ENCODE measurements at regions not wholly inside any gene's neighbourhood (a gene's known extent, or its start where the extent isn't known, plus 50 kb on each side); places are given as distances from the start of the nearest gene placed in this dataset.

DNA sequence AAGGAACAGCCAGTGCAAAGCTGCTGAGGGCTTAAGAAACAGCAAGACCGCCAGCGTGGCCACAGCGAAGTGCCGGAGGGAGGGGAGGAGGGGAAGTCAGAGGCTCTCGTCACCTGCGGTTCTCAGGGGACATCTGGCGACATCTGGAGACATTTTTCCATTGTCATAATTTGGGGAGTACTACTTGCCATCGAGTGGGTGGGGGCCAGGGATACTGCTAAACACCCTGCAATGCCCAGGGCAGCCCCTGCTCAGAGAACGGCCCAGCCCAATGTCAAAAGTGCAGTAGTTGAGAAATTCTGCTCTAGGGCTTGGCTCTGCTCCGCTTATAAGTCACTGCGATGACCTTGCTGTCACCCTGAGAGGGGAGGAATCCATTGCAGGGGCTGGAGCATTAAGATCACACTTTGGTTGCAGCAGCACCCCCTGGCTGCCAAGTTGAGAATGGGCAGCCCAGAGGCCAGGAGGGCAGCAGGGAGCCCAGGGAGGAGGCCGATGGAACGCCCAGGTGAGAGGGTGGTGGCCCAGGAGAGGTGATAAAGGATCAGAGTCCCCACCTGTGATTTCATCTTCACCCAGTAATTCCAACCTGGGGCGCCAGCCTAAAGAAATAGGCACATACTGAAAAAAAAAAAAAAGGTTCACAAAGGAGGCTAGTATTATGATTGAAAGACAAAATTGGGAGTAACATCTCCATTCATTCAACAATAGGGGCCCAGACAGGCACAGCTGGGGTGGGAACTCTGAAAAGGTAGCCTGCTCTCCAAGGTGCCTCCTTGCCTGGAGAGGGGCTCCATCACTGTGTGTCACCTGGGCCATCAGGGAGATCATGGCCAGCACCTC is 218.2 kb downstream of the BMP7 start:
- no peak for TF ChIP-seq SP1 (IDR thresholded peaks at IDR 0.05; ENCODE audit: low read depth)
- TF ChIP-seq, protein P1, sequence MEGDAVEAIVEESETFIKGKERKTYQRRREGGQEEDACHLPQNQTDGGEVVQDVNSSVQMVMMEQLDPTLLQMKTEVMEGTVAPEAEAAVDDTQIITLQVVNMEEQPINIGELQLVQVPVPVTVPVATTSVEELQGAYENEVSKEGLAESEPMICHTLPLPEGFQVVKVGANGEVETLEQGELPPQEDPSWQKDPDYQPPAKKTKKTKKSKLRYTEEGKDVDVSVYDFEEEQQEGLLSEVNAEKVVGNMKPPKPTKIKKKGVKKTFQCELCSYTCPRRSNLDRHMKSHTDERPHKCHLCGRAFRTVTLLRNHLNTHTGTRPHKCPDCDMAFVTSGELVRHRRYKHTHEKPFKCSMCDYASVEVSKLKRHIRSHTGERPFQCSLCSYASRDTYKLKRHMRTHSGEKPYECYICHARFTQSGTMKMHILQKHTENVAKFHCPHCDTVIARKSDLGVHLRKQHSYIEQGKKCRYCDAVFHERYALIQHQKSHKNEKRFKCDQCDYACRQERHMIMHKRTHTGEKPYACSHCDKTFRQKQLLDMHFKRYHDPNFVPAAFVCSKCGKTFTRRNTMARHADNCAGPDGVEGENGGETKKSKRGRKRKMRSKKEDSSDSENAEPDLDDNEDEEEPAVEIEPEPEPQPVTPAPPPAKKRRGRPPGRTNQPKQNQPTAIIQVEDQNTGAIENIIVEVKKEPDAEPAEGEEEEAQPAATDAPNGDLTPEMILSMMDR (IDR thresholded peaks at IDR 0.05 in 2 of 3, conservative IDR thresholded peaks at IDR 0.05 in 1 of 3; ENCODE audit: borderline replicate concordance in 1 of 3, insufficient read depth in 1 of 3, low read depth in 2 of 3, low read length in 2 of 3) = peak; percentile 15 to 74 (median 73); a peak in 5 of 6 replicates
- no peak for TF ChIP-seq SIN3A (IDR thresholded peaks at IDR 0.05; ENCODE audit: low read depth)
- no peak for TF ChIP-seq ZBTB33 (IDR thresholded peaks at IDR 0.05; ENCODE audit: extremely low read depth, insufficient replicate concordance, low read length)
- no peak for TF ChIP-seq SRF (IDR thresholded peaks at IDR 0.05; ENCODE audit: low read depth)
- TF ChIP-seq, protein P2, sequence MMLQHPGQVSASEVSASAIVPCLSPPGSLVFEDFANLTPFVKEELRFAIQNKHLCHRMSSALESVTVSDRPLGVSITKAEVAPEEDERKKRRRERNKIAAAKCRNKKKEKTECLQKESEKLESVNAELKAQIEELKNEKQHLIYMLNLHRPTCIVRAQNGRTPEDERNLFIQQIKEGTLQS (IDR thresholded peaks at IDR 0.05) = no peak
- no peak for TF ChIP-seq REST (IDR thresholded peaks at IDR 0.05; ENCODE audit: low read depth)
- no peak for TF ChIP-seq CBX3 (IDR thresholded peaks at IDR 0.05; ENCODE audit: low read depth)
- peak; percentile 40; the same call in 1 of the 2 replicates for TF ChIP-seq RAD21 (IDR thresholded peaks at IDR 0.05; ENCODE audit: low read depth)
- Histone ChIP-seq H2AFZ (ENCODE audit: low read depth, low read length, poor library complexity, severe bottlenecking) (no peak overlapping the region), H3K9ac (ENCODE audit: low read length) (no peak overlapping the region), H3K4me2 (ENCODE audit: low read length) (no peak overlapping the region), H3K27me3 (ENCODE audit: insufficient read depth, low read length) (no peaks in the 10 kb centered on the region), H3K79me2 (ENCODE audit: insufficient read depth, low read length) (no peaks in the 10 kb centered on the region), H3K4me1 (ENCODE audit: control insufficient read depth in 1 of 2, insufficient read depth in 2 of 2, low read length in 2 of 2) (peaks cover 4 to 6% of the 10 kb centered on the region in 2 experiments; a peak in 2 of 4 replicates), H4K20me1 (ENCODE audit: insufficient read depth) (no peaks in the 10 kb centered on the region), H3K27ac (ENCODE audit: low read depth, low read length) (no peak overlapping the region), H3K4me3 (replicated peaks in 1 of 2; ENCODE audit: low read depth in 1 of 2, low read length in 2 of 2) (no peak overlapping the region), H3K9me2 (ENCODE audit: insufficient read depth) (no peaks in the 10 kb centered on the region; the same call in 1 of the 2 replicates), H3K9me3 (ENCODE audit: control insufficient read depth in 1 of 2, insufficient read depth in 1 of 2, low read depth in 1 of 2, low read length in 2 of 2) (no peaks in the 10 kb centered on the region), H3K36me3 (ENCODE audit: control insufficient read depth in 1 of 2, insufficient read depth in 2 of 2, low read length in 2 of 2) (no peaks in the 10 kb centered on the region)
- ATAC-seq = peak; percentile 88
- no peak for DNase-seq (ENCODE audit: low read depth, low spot score)
- RAD21 ChIA-PET (ENCODE audit: low non-redundant PET in 1 of 2, low total read pairs in 2 of 2, uncharacterized antibody in 2 of 2, unreplicated experiment in 2 of 2) = no interaction called here
- CTCF ChIA-PET = no interaction called here
- intact Hi-C loops (cut with micrococcal nuclease) = no loop called here
- POLR2A ChIA-PET = no interaction called here
- BruUV-seq (replicated peaks) = no TSS peak
